H9 (cell line): ENCODE measurements at regions not wholly inside any gene's neighbourhood (a gene's known extent, or its start where the extent isn't known, plus 50 kb on each side); places are given as distances from the start of the nearest gene placed in this dataset.

Experiments used
- DNase-seq: peaks from one replicate; pipeline ENCODE4 v3.0.0-alpha.2; 2017
- H2AFZ ChIP-seq: one replicate; pipeline ENCODE4 v1.6.1; 2013; ENCODE audit warnings: mild to moderate bottlenecking, low read length, control low read depth, moderate library complexity
- H2AK5ac ChIP-seq: 2 replicates; pipeline ENCODE4 v1.6.1; 2013; ENCODE audit warnings: low read length, control low read depth, mixed read lengths; ENCODE audit not compliant: insufficient read length
- H2BK120ac ChIP-seq: one replicate; pipeline ENCODE4 v1.6.1; 2013; ENCODE audit warnings: low read depth, mild to moderate bottlenecking, low read length, control low read depth, inconsistent platforms; ENCODE audit not compliant: poor library complexity, severe bottlenecking
- H2BK12ac ChIP-seq: 2 replicates; pipeline ENCODE4 v1.6.1; 2013; ENCODE audit warnings: low read length, control low read depth, mixed read lengths, low read depth; ENCODE audit not compliant: insufficient read length
- H2BK15ac ChIP-seq: 2 replicates; pipeline ENCODE4 v1.6.1; 2013; ENCODE audit warnings: low read depth, low read length, control low read depth
- H2BK20ac ChIP-seq: one replicate; pipeline ENCODE4 v1.6.1; 2013; ENCODE audit warnings: low read depth, mild to moderate bottlenecking, low read length, control low read depth, inconsistent platforms; ENCODE audit not compliant: poor library complexity, severe bottlenecking
- H2BK5ac ChIP-seq: 2 replicates; pipeline ENCODE4 v1.6.1; 2013; ENCODE audit warnings: low read length, control low read depth, mixed read lengths; ENCODE audit not compliant: insufficient read length
- H3K14ac ChIP-seq: 2 replicates; pipeline ENCODE4 v1.6.1; 2013; ENCODE audit warnings: low read length, control low read depth; ENCODE audit not compliant: insufficient read depth
- H3K18ac ChIP-seq: 2 replicates; pipeline ENCODE4 v1.6.1; 2013; ENCODE audit warnings: low read depth, mild to moderate bottlenecking, mixed read lengths, low read length, control low read depth; ENCODE audit not compliant: insufficient read length
- H3K23ac ChIP-seq: 2 replicates; pipeline ENCODE4 v1.6.1; 2013; ENCODE audit warnings: low read length, control low read depth, mixed read lengths, low read depth; ENCODE audit not compliant: insufficient read length
- H3K23me2 ChIP-seq: 2 replicates; pipeline ENCODE4 v1.6.1; 2013; ENCODE audit warnings: low read depth, mild to moderate bottlenecking, mixed read lengths, low read length, control low read depth; ENCODE audit not compliant: insufficient read length, poor library complexity, severe bottlenecking
- H3K27ac ChIP-seq: 2 replicates; pipeline ENCODE4 v1.5.1; 2013; ENCODE audit warnings: low read length, control low read depth, mixed read lengths, low read depth; ENCODE audit not compliant: insufficient read length
- H3K27me3 ChIP-seq: 2 replicates; pipeline ENCODE4 v1.6.1; 2013; ENCODE audit warnings: low read length, control low read depth, inconsistent platforms; ENCODE audit not compliant: insufficient read depth
- H3K4ac ChIP-seq: 2 replicates; pipeline ENCODE4 v1.6.1; 2013; ENCODE audit warnings: low read depth, mild to moderate bottlenecking, control low read depth, inconsistent platforms, low read length, moderate library complexity
- H3K4me1 ChIP-seq: 2 replicates; pipeline ENCODE4 v1.6.1; 2013; ENCODE audit warnings: low read length, control low read depth, inconsistent platforms; ENCODE audit not compliant: insufficient read depth
- H3K4me2 ChIP-seq: 2 replicates; pipeline ENCODE4 v1.6.1; 2013; ENCODE audit warnings: low read length, control low read depth, mixed read lengths; ENCODE audit not compliant: insufficient read length, insufficient read depth
- H3K56ac ChIP-seq: 2 replicates; pipeline ENCODE4 v1.6.1; 2013; ENCODE audit warnings: low read depth, mild to moderate bottlenecking, mixed read lengths, low read length, control low read depth; ENCODE audit not compliant: insufficient read length
- H3K79me1 ChIP-seq: 2 replicates; pipeline ENCODE4 v1.6.1; 2013; ENCODE audit warnings: low read depth, mild to moderate bottlenecking, moderate library complexity, low read length, control low read depth, inconsistent platforms; ENCODE audit not compliant: insufficient read depth, poor library complexity, severe bottlenecking
- H3K79me2 ChIP-seq: 2 replicates; pipeline ENCODE4 v1.6.1; 2013; ENCODE audit warnings: low read length, control low read depth, inconsistent platforms; ENCODE audit not compliant: insufficient read depth
- H3K9ac ChIP-seq: 2 replicates; pipeline ENCODE4 v1.6.1; 2013; ENCODE audit warnings: low read length, control low read depth, mixed read lengths; ENCODE audit not compliant: insufficient read length; ENCODE audit errors: extremely low read depth
- H3K9me3 ChIP-seq: one replicate; pipeline ENCODE4 v1.6.1; 2013; ENCODE audit warnings: low read depth, low read length, inconsistent platforms; ENCODE audit not compliant: control insufficient read depth
- H3T11ph ChIP-seq: one replicate; pipeline ENCODE4 v1.6.1; 2013; ENCODE audit warnings: mild to moderate bottlenecking, low read length, control low read depth, inconsistent platforms
- H4K20me1 ChIP-seq: one replicate; pipeline ENCODE4 v1.6.1; 2013; ENCODE audit not compliant: control insufficient read depth, insufficient read length, insufficient read depth
- H4K5ac ChIP-seq: 2 replicates; pipeline ENCODE4 v1.6.1; 2013; ENCODE audit warnings: low read depth, mild to moderate bottlenecking, mixed read lengths, low read length, control low read depth; ENCODE audit not compliant: insufficient read length
- H4K8ac ChIP-seq: replicated peaks from 2 replicates; pipeline ENCODE4 v1.6.1; 2013; ENCODE audit warnings: low read length, control low read depth, mixed read lengths, low read depth; ENCODE audit not compliant: insufficient read length
- H4K91ac ChIP-seq: 2 replicates; pipeline ENCODE4 v1.6.1; 2013; ENCODE audit warnings: low read depth, mild to moderate bottlenecking, moderate library complexity, mixed read lengths, low read length, control low read depth; ENCODE audit not compliant: insufficient read length
- H3K27ac Mint-ChIP-seq, 3 experiments: 2 replicates in 2 of 3; 3 replicates in 1 of 3; pipeline ENCODE4 v1.8.0; 2020 to 2021; ENCODE audit warnings: mixed read lengths in 3 of 3, mild to moderate bottlenecking in 1 of 3, moderate library complexity in 1 of 3
- H3K27me3 Mint-ChIP-seq: 2 replicates; pipeline ENCODE4 v1.8.0; 2021; ENCODE audit warnings: low read depth, mild to moderate bottlenecking, moderate library complexity, mixed read lengths
- H3K36me3 Mint-ChIP-seq, 3 experiments: 2 replicates in 2 of 3; 3 replicates in 1 of 3; pipeline ENCODE4 v1.8.0; 2020 to 2021; ENCODE audit warnings: low read depth in 3 of 3, mixed read lengths in 3 of 3; ENCODE audit not compliant: insufficient read depth in 1 of 3
- H3K4me1 Mint-ChIP-seq, 2 experiments: 2 replicates each; pipeline ENCODE4 v1.8.0; 2020; ENCODE audit warnings: mixed read lengths in 2 of 2
- H3K4me3 Mint-ChIP-seq, 2 experiments: 2 replicates in 1 of 2; 3 replicates in 1 of 2; pipeline ENCODE4 v1.8.0; 2020 to 2021; ENCODE audit warnings: mild to moderate bottlenecking in 2 of 2, mixed read lengths in 2 of 2, moderate library complexity in 1 of 2
- H3K9me3 Mint-ChIP-seq, 2 experiments: 2 replicates in 1 of 2; 3 replicates in 1 of 2; pipeline ENCODE4 v1.8.0; 2020; ENCODE audit warnings: mild to moderate bottlenecking in 2 of 2, mixed read lengths in 2 of 2, moderate library complexity in 1 of 2
- WGBS: extraction: QIAGEN DNeasy Blood & Tissue Kit; methylation state at CpG from one replicate; pipeline ENCODE4 v1.1.7; 2013; ENCODE audit warnings: missing lambda C conversion rate, low lambda C conversion rate, mixed read lengths; ENCODE audit not compliant: insufficient read length; ENCODE audit errors: extremely low coverage; 5-methylcytosine and 5-hydroxymethylcytosine counted together
- TF ChIP-seq, protein P1 (sequence below): fragments of 200-600 bp; sonication (generic); conservative IDR thresholded peaks from 3 replicates; pipeline ENCODE4 v1.8.0; 2021; ENCODE audit warnings: antibody characterized with exemption, mild to moderate bottlenecking

DNA sequence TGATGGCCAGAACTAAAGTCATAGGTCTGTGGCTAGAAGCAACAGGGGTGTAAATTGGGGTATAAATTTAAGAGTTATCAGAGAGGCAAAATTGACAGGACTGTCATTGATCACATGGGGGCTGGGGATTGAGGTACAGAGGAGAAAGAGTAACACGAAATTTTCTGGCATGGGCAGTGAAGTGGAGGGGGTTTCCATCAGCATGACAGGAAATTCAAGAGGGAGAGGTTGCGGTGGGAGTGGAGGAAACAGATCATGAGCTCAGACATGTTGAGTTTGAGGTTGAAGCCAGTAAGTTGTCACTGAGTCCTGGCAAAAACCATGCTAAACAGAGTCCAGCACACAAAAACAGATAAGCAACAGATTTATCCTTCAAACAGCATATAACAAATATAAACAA lies 192.1 kb upstream of the TSC22D1 start:
- H4K8ac ChIP-seq = no peak overlapping the region

More for the DNA sequence above, 192.1 kb upstream of the TSC22D1 start:
- no peaks in the 10 kb centered on the region for H3K23me2 ChIP-seq
- H3K9me3 Mint-ChIP-seq = no peaks in the 10 kb centered on the region; a peak in 1 of 5 replicates
- no peaks in the 10 kb centered on the region for H3K79me2 ChIP-seq
- H4K20me1 ChIP-seq = no peaks in the 10 kb centered on the region
- H3K4ac ChIP-seq = no peak overlapping the region
- H2AFZ ChIP-seq = peak overlapping the region; percentile 22
- H3K27ac ChIP-seq = no peak overlapping the region
- no peaks in the 10 kb centered on the region for H3K79me1 ChIP-seq
- H3T11ph ChIP-seq = no peak overlapping the region
- no CpG with 5 or more reads among the region's 2 CpGs for WGBS
- no peak overlapping the region for H3K27ac Mint-ChIP-seq
- H3K36me3 Mint-ChIP-seq = no peaks in the 10 kb centered on the region
- no peak overlapping the region for H4K5ac ChIP-seq
- H2BK15ac ChIP-seq = no peak overlapping the region
- H2BK20ac ChIP-seq = no peak overlapping the region
- H3K4me3 Mint-ChIP-seq = no peak overlapping the region
- peaks cover 3% of the 10 kb centered on the region; the same call in 1 of the 2 replicates for H3K27me3 Mint-ChIP-seq
- H4K91ac ChIP-seq = no peak overlapping the region
- H3K56ac ChIP-seq = no peak overlapping the region
- no peak overlapping the region for H3K4me2 ChIP-seq
- H3K9me3 ChIP-seq = no peaks in the 10 kb centered on the region
- H3K4me1 Mint-ChIP-seq = peaks cover 18 to 24% of the 10 kb centered on the region in 2 experiments
- no peaks in the 10 kb centered on the region for H3K27me3 ChIP-seq
- H2AK5ac ChIP-seq = no peak overlapping the region
- TF ChIP-seq, protein P1, sequence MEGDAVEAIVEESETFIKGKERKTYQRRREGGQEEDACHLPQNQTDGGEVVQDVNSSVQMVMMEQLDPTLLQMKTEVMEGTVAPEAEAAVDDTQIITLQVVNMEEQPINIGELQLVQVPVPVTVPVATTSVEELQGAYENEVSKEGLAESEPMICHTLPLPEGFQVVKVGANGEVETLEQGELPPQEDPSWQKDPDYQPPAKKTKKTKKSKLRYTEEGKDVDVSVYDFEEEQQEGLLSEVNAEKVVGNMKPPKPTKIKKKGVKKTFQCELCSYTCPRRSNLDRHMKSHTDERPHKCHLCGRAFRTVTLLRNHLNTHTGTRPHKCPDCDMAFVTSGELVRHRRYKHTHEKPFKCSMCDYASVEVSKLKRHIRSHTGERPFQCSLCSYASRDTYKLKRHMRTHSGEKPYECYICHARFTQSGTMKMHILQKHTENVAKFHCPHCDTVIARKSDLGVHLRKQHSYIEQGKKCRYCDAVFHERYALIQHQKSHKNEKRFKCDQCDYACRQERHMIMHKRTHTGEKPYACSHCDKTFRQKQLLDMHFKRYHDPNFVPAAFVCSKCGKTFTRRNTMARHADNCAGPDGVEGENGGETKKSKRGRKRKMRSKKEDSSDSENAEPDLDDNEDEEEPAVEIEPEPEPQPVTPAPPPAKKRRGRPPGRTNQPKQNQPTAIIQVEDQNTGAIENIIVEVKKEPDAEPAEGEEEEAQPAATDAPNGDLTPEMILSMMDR = no peak
- no peak overlapping the region for H3K14ac ChIP-seq
- no peaks in the 10 kb centered on the region for H3K4me1 ChIP-seq
- H3K18ac ChIP-seq = peak overlapping the region; percentile 38
- no peak overlapping the region for H2BK5ac ChIP-seq
- no peak overlapping the region for H2BK12ac ChIP-seq
- no peak overlapping the region for H3K23ac ChIP-seq
- H2BK120ac ChIP-seq = no peak overlapping the region
- no peak for DNase-seq
- no peak overlapping the region for H3K9ac ChIP-seq
